VCaP (cell line): ENCODE measurements at regions not wholly inside any gene's neighbourhood (a gene's known extent, or its start where the extent isn't known, plus 50 kb on each side); places are given as distances from the start of the nearest gene placed in this dataset.
A peak's percentile ranks its signal among the peaks of the same experiment; 100 is the strongest.

Source experiments
- H3K27ac ChIP-seq: fragments of 450-650 bp; 2 replicates; pipeline ENCODE4 v1.5.1; 2017
- CTCF ChIP-seq: fragments of 450-650 bp; conservative IDR thresholded peaks from 2 replicates; pipeline ENCODE4 v1.5.1; 2017; ENCODE audit warnings: mild to moderate bottlenecking, moderate library complexity

- TF ChIP-seq CTCF, result no peak
- H3K27ac ChIP-seq, result peak overlapping the region; percentile 44; the same call in 1 of the 2 replicates
These were observed 452.5 kb upstream of the CCL2 start for GRCh38 chr17:33802349-33803198.

- H3K27ac ChIP-seq, result peak overlapping the region; percentile 44
- TF ChIP-seq CTCF, result no peak
These were observed 451.8 kb upstream of the CCL2 start for GRCh38 chr17:33803199-33803685.

GRCh38 chr17:33803686-33804085 lies 451.4 kb upstream of the CCL2 start:
- H3K27ac ChIP-seq, result peak overlapping the region; percentile 44

GRCh38 chr17:33804401-33804800 lies 450.7 kb upstream of the CCL2 start:
- no peak for TF ChIP-seq CTCF
- peak overlapping the region; percentile 44 for H3K27ac ChIP-seq

More at GRCh38 chr17:33803686-33804085, 451.4 kb upstream of the CCL2 start:
- TF ChIP-seq CTCF, result no peak

- no peak for TF ChIP-seq CTCF
- H3K27ac ChIP-seq, result peak overlapping the region; percentile 47
These were observed 448.5 kb upstream of the CCL2 start for GRCh38 chr17:33806631-33807030.

- no peak overlapping the region for H3K27ac ChIP-seq
- TF ChIP-seq CTCF, result no peak
These were observed 445.3 kb upstream of the CCL2 start for GRCh38 chr17:33809748-33810147.

GRCh38 chr17:33811004-33811760 lies 443.9 kb upstream of the CCL2 start:
- no peak for TF ChIP-seq CTCF
- no peak overlapping the region for H3K27ac ChIP-seq
